GM12878 (cell line): ENCODE measurements at regions not wholly inside any gene's neighbourhood (a gene's known extent, or its start where the extent isn't known, plus 50 kb on each side); places are given as distances from the start of the nearest gene placed in this dataset.

Experiments
- ATAC-seq: fragments of 200-7000 bp; cut with Tn5 transposase; 3 replicates; pipeline ENCODE4 v1.9.1; 2020; ENCODE audit warnings: mild to moderate bottlenecking, moderate library complexity
- BruUV-seq: library from RNA; stranded (reverse); fragments of 400-500 nt; replicated peaks from 2 replicates; lab custom pipeline; 2021; lab: Mats Ljungman, UMichigan
- CTCF ChIA-PET: fragments of 300-600 bp; sonication (Branson Sonifier 250); formaldehyde crosslinking; extraction: SDS; loops from one replicate; lab custom pipeline; 2021; ENCODE audit warnings: inconsistent platforms; lab: Yijun Ruan, JAX
- POLR2A ChIA-PET: fragments of 350-600 bp; formaldehyde crosslinking; extraction: SDS; loops from one replicate; lab custom pipeline; 2021; ENCODE audit warnings: inconsistent platforms; lab: Charles Lee
- RAD21 ChIA-PET: fragments of 300-600 bp; sonication (Branson Sonifier 250); formaldehyde crosslinking; loops from one replicate; lab custom pipeline; 2023; ENCODE audit warnings: antibody characterized with exemption; ENCODE audit not compliant: unreplicated experiment; lab: Charles Lee
- SMC1A ChIA-PET: fragments of 300-600 bp; sonication (Branson Sonifier 250); formaldehyde crosslinking; loops from one replicate; lab custom pipeline; 2023; ENCODE audit not compliant: unreplicated experiment, uncharacterized antibody; lab: Charles Lee
- DNase-seq: peaks from one replicate; pipeline ENCODE4 v3.0.0-alpha.2; 2011; ENCODE audit warnings: low read depth, low spot score
- FAIRE-seq: peaks from 3 replicates; lab custom pipeline; 2011; peaks lifted over from hg19 to GRCh38; lab: Jason Lieb, UNC
- H2AFZ ChIP-seq: 2 replicates; pipeline ENCODE4 v1.6.0; 2011; ENCODE audit warnings: low read depth, low read length, control low read depth; ENCODE audit not compliant: control insufficient read depth
- H3K27ac ChIP-seq: 2 replicates; pipeline ENCODE4 v1.5.1; 2011; ENCODE audit warnings: control low read depth; ENCODE audit not compliant: control insufficient read depth, insufficient read depth
- H3K27me3 ChIP-seq, 2 experiments: replicated peaks in 1 of 2; 2 replicates each; pipeline versions ENCODE4 v1.6.0 to v1.6.1; 2011; ENCODE audit warnings: low read length in 1 of 2; ENCODE audit not compliant: control insufficient read depth in 2 of 2, insufficient read depth in 2 of 2
- H3K36me3 ChIP-seq, 2 experiments: 2 replicates each; pipeline ENCODE4 v1.5.1; 2011; ENCODE audit warnings: low read length in 1 of 2; ENCODE audit not compliant: control insufficient read depth in 2 of 2, insufficient read depth in 2 of 2
- H3K4me1 ChIP-seq: 2 replicates; pipeline ENCODE4 v1.6.1; 2011; ENCODE audit warnings: mild to moderate bottlenecking, low read length, moderate library complexity, mixed read lengths; ENCODE audit not compliant: control insufficient read depth, insufficient read depth
- H3K4me2 ChIP-seq: 2 replicates; pipeline ENCODE4 v1.6.0; 2011; ENCODE audit warnings: control low read depth; ENCODE audit not compliant: control insufficient read depth, insufficient read depth
- H3K4me3 ChIP-seq: fragments of 200-600 bp; sonication (generic); 2 replicates; pipeline ENCODE4 v1.5.1; 2016
- H3K79me2 ChIP-seq: 2 replicates; pipeline ENCODE4 v1.6.0; 2011; ENCODE audit warnings: low read length; ENCODE audit not compliant: control insufficient read depth, insufficient read depth
- H3K9ac ChIP-seq: 2 replicates; pipeline ENCODE4 v1.8.0; 2011; ENCODE audit warnings: low read length, control low read depth, mixed read lengths; ENCODE audit not compliant: control insufficient read depth, insufficient read depth
- H3K9me3 ChIP-seq: replicated peaks from 3 replicates; pipeline ENCODE4 v1.5.1; 2011; ENCODE audit warnings: mild to moderate bottlenecking, low read length; ENCODE audit not compliant: control insufficient read depth, insufficient read depth
- H4K20me1 ChIP-seq: 2 replicates; pipeline ENCODE4 v1.6.0; 2011; ENCODE audit not compliant: control insufficient read depth, insufficient read depth
- E4F1 ChIP-seq: fragments of 450-650 bp; IDR thresholded peaks from 2 replicates; pipeline ENCODE4 v1.6.1; 2018; ENCODE audit warnings: borderline replicate concordance, mild to moderate bottlenecking; ENCODE audit not compliant: partially characterized antibody
- ESRRA ChIP-seq: IDR thresholded peaks from 2 replicates; pipeline ENCODE4 v1.6.1; 2012; ENCODE audit warnings: mild to moderate bottlenecking, low read length, improper control_type of control experiment
- HDAC6 ChIP-seq: fragments of 200-600 bp; sonication (generic); IDR thresholded peaks from one replicate; pipeline ENCODE4 v1.8.0; 2017; ENCODE audit warnings: antibody characterized with exemption; ENCODE audit not compliant: unreplicated experiment
- KLF5 ChIP-seq: fragments of 450-650 bp; IDR thresholded peaks from 2 replicates; pipeline ENCODE4 v1.6.1; 2014; ENCODE audit warnings: mild to moderate bottlenecking; ENCODE audit not compliant: partially characterized antibody
- MYB ChIP-seq: fragments of 150-350 bp; IDR thresholded peaks from 2 replicates; pipeline ENCODE4 v1.6.1; 2014; ENCODE audit warnings: mild to moderate bottlenecking, low read depth, low read length, borderline replicate concordance
- NFIC ChIP-seq: IDR thresholded peaks from 2 replicates; pipeline ENCODE4 v1.6.1; 2012; ENCODE audit warnings: low read depth, mild to moderate bottlenecking, inconsistent platforms, low read length, moderate library complexity
- POU2F2 ChIP-seq: IDR thresholded peaks from 3 replicates; pipeline ENCODE4 v1.6.1; 2011; ENCODE audit warnings: low read depth, mild to moderate bottlenecking, low read length, borderline replicate concordance
- RB1 ChIP-seq: fragments of 450-650 bp; formaldehyde crosslinking; IDR thresholded peaks from 2 replicates; pipeline ENCODE4 v1.6.1; 2017; ENCODE audit warnings: mild to moderate bottlenecking, borderline replicate concordance
- SMAD1 ChIP-seq: fragments of 450-650 bp; IDR thresholded peaks from 2 replicates; pipeline ENCODE4 v1.6.1; 2018; ENCODE audit warnings: mild to moderate bottlenecking, low read depth; ENCODE audit not compliant: partially characterized antibody
- ZBTB4 ChIP-seq: fragments of 450-650 bp; formaldehyde crosslinking; IDR thresholded peaks from 2 replicates; pipeline ENCODE4 v1.4.0; 2022; ENCODE audit warnings: mild to moderate bottlenecking, moderate library complexity
- WGBS: methylation state at CpG from one replicate; pipeline ENCODE4 v1.1.6; 2016; ENCODE audit warnings: low lambda C conversion rate; ENCODE audit not compliant: insufficient replicate concordance, insufficient coverage; ENCODE audit errors: missing lambda C conversion rate; 5-methylcytosine and 5-hydroxymethylcytosine counted together
- in situ Hi-C: fragments of 300-500 bp; cut with MboI; formaldehyde crosslinking; loops from 9 replicates; pipeline ENCODE4 v1.14.3; 2018; ENCODE audit warnings: mixed read lengths
- intact Hi-C: fragments of 100-400 bp; cut with micrococcal nuclease; formaldehyde crosslinking; loops from one replicate; pipeline ENCODE4 v1.14.2; 2022; ENCODE audit not compliant: unreplicated experiment
- TF ChIP-seq, protein P1 (sequence below): fragments of 450-650 bp; IDR thresholded peaks from 2 replicates; pipeline ENCODE4 v1.6.1; 2018; ENCODE audit warnings: mild to moderate bottlenecking, low read depth, moderate library complexity; ENCODE audit not compliant: partially characterized antibody
- TF ChIP-seq, protein P2 (sequence below): IDR thresholded peaks from 2 replicates; pipeline ENCODE4 v1.6.1; 2011; ENCODE audit warnings: borderline replicate concordance, low read depth, mild to moderate bottlenecking, moderate library complexity, low read length; ENCODE audit not compliant: insufficient read depth, poor library complexity, severe bottlenecking

GRCh38 chr10:61023053-61023452 lies 79.1 kb upstream of the RHOBTB1 start (continued):
- TF ChIP-seq ESRRA (no peak), POU2F2 (no peak)

DNA sequence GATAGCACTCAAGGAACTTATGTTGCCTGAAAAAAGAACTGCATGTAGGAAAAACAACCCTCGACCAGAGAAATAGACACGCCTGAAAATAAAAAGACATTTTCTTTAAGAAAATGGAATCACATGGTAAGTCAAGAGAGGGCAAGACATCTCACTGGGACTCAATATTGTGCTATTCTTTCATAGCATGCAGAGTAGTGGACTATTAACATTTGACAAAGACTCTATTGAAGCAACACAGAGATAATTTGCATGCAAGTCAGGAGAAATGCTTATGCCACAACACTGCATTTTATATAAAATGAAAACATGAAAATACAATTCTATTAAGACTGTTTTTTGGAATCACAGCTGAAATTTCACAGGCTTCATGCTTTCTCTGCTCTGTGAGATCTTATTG lies 77.9 kb upstream of the RHOBTB1 start:
- no peaks in the 10 kb centered on the region for H3K27me3 ChIP-seq
- ChIA-PET SMC1A (no interaction called here), RAD21 (interaction anchor here (0.6 kb wide), 1 partner anchor 370 kb away, joined by 3 read pairs; no protein-coding TSS in a partner anchor), POLR2A (no interaction called here), CTCF (no interaction called here)
- H3K36me3 ChIP-seq = no peaks in the 10 kb centered on the region
- H3K4me3 ChIP-seq = no peak overlapping the region
- H3K4me2 ChIP-seq = no peak overlapping the region
- in situ Hi-C loops (no loop called here), intact Hi-C loops (no loop called here)
- BruUV-seq = no TSS peak
- no peaks in the 10 kb centered on the region for H4K20me1 ChIP-seq
- no peak overlapping the region for H3K9ac ChIP-seq
- ATAC-seq (no peak), FAIRE-seq (no peak), DNase-seq (no peak)
- H3K79me2 ChIP-seq = no peaks in the 10 kb centered on the region
- H3K9me3 ChIP-seq = no peaks in the 10 kb centered on the region
- WGBS = 0% methylated on average over 2 of the region's 2 CpGs
- no peak overlapping the region for H2AFZ ChIP-seq
- no peaks in the 10 kb centered on the region for H3K4me1 ChIP-seq
- H3K27ac ChIP-seq = no peak overlapping the region
- TF ChIP-seq, protein P1, sequence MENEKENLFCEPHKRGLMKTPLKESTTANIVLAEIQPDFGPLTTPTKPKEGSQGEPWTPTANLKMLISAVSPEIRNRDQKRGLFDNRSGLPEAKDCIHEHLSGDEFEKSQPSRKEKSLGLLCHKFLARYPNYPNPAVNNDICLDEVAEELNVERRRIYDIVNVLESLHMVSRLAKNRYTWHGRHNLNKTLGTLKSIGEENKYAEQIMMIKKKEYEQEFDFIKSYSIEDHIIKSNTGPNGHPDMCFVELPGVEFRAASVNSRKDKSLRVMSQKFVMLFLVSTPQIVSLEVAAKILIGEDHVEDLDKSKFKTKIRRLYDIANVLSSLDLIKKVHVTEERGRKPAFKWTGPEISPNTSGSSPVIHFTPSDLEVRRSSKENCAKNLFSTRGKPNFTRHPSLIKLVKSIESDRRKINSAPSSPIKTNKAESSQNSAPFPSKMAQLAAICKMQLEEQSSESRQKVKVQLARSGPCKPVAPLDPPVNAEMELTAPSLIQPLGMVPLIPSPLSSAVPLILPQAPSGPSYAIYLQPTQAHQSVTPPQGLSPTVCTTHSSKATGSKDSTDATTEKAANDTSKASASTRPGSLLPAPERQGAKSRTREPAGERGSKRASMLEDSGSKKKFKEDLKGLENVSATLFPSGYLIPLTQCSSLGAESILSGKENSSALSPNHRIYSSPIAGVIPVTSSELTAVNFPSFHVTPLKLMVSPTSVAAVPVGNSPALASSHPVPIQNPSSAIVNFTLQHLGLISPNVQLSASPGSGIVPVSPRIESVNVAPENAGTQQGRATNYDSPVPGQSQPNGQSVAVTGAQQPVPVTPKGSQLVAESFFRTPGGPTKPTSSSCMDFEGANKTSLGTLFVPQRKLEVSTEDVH = no peak
- no peak for TF ChIP-seq E4F1
- TF ChIP-seq RB1 = no peak
- TF ChIP-seq MYB = no peak
- TF ChIP-seq SMAD1 = no peak
- TF ChIP-seq, protein P2, sequence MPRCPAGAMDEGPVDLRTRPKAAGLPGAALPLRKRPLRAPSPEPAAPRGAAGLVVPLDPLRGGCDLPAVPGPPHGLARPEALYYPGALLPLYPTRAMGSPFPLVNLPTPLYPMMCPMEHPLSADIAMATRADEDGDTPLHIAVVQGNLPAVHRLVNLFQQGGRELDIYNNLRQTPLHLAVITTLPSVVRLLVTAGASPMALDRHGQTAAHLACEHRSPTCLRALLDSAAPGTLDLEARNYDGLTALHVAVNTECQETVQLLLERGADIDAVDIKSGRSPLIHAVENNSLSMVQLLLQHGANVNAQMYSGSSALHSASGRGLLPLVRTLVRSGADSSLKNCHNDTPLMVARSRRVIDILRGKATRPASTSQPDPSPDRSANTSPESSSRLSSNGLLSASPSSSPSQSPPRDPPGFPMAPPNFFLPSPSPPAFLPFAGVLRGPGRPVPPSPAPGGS = no peak
- no peak for TF ChIP-seq HDAC6
- no peak for TF ChIP-seq KLF5
- no peak for TF ChIP-seq ZBTB4 (CRISPR knock-in tag)
- TF ChIP-seq NFIC = no peak
